SK-N-SH treated with all-trans-retinoic acid at 6 μM for 48 hours (cell line): ENCODE measurements at regions not wholly inside any gene's neighbourhood (a gene's known extent, or its start where the extent isn't known, plus 50 kb on each side); places are given as distances from the start of the nearest gene placed in this dataset.

Experiments
- ARNTL ChIP-seq: fragments of 450-650 bp; formaldehyde crosslinking; IDR thresholded peaks from 2 replicates; pipeline ENCODE4 v1.5.0; 2020; ENCODE audit warnings: low read depth, mild to moderate bottlenecking, moderate library complexity, borderline replicate concordance
- OSR1 ChIP-seq: fragments of 250-450 bp; sonication (Bioruptor Pico); IDR thresholded peaks from 2 replicates; pipeline ENCODE4 v1.8.0; 2022; ENCODE audit warnings: moderate library complexity, mild to moderate bottlenecking, inconsistent platforms
- PPARA ChIP-seq: fragments of 250-450 bp; sonication (Bioruptor Pico); IDR thresholded peaks from 2 replicates; pipeline ENCODE4 v1.5.0; 2020; ENCODE audit warnings: mild to moderate bottlenecking, borderline replicate concordance
- RARB ChIP-seq: fragments of 250-450 bp; sonication (Bioruptor Pico); IDR thresholded peaks from 2 replicates; pipeline ENCODE4 v1.8.0; 2021; ENCODE audit warnings: mild to moderate bottlenecking, moderate library complexity
- TCF4 ChIP-seq: fragments of 250-450 bp; sonication (Bioruptor Pico); IDR thresholded peaks from 2 replicates; pipeline ENCODE4 v1.8.0; 2021; ENCODE audit warnings: mild to moderate bottlenecking, moderate library complexity, borderline replicate concordance
- ZNF565 ChIP-seq: fragments of 450-650 bp; formaldehyde crosslinking; conservative IDR thresholded peaks from 2 replicates; pipeline ENCODE4 v1.5.0; 2020; ENCODE audit warnings: low read depth, mild to moderate bottlenecking, moderate library complexity
- ZNF8 ChIP-seq: fragments of 450-650 bp; formaldehyde crosslinking; IDR thresholded peaks from 2 replicates; pipeline ENCODE4 v1.5.0; 2020; ENCODE audit warnings: mild to moderate bottlenecking, moderate library complexity
- TF ChIP-seq, protein P1 (sequence below): fragments of 250-450 bp; sonication (Bioruptor Pico); IDR thresholded peaks from 2 replicates; pipeline ENCODE4 v1.5.1; 2020; ENCODE audit warnings: low read depth, mild to moderate bottlenecking, moderate library complexity
- TF ChIP-seq, protein P2 (sequence below): fragments of 250-450 bp; sonication (Bioruptor Pico); IDR thresholded peaks from 2 replicates; pipeline ENCODE4 v1.8.0; 2020; ENCODE audit warnings: mild to moderate bottlenecking, moderate library complexity, borderline replicate concordance
- TF ChIP-seq, protein P3 (sequence below): fragments of 250-450 bp; sonication (Bioruptor Pico); IDR thresholded peaks from 2 replicates; pipeline ENCODE4 v1.5.0; 2020; ENCODE audit warnings: mild to moderate bottlenecking, moderate library complexity

DNA sequence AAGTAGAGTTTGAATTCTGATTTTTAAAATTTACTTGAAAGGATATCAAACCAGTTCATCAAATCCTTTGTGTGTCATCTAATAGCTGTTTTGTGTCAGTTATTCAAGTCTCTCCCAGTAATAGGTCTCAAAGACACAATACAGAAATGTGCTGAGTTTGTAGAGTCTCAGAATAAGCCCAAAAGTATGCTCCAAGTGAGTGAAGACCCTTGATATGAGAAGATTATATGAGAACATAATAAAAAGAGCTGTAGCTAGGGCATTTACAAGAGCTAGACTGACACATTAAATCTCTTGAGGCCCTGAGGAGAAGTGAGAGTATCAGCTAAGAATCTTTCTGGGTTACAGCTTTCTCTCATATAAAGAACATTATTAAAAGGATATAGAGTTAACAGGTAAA is 721.0 kb upstream of the ARRDC3 start:
- TF ChIP-seq, protein P1, sequence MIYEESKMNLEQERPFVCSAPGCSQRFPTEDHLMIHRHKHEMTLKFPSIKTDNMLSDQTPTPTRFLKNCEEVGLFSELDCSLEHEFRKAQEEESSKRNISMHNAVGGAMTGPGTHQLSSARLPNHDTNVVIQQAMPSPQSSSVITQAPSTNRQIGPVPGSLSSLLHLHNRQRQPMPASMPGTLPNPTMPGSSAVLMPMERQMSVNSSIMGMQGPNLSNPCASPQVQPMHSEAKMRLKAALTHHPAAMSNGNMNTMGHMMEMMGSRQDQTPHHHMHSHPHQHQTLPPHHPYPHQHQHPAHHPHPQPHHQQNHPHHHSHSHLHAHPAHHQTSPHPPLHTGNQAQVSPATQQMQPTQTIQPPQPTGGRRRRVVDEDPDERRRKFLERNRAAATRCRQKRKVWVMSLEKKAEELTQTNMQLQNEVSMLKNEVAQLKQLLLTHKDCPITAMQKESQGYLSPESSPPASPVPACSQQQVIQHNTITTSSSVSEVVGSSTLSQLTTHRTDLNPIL (CRISPR knock-in tag), result no peak
- TF ChIP-seq RARB (CRISPR knock-in tag) (no peak), ARNTL (no peak), TCF4 (CRISPR knock-in tag) (no peak), ZNF565 (CRISPR knock-in tag) (no peak), PPARA (no peak), ZNF8 (CRISPR knock-in tag) (no peak), OSR1 (no peak)
- TF ChIP-seq, protein P2, sequence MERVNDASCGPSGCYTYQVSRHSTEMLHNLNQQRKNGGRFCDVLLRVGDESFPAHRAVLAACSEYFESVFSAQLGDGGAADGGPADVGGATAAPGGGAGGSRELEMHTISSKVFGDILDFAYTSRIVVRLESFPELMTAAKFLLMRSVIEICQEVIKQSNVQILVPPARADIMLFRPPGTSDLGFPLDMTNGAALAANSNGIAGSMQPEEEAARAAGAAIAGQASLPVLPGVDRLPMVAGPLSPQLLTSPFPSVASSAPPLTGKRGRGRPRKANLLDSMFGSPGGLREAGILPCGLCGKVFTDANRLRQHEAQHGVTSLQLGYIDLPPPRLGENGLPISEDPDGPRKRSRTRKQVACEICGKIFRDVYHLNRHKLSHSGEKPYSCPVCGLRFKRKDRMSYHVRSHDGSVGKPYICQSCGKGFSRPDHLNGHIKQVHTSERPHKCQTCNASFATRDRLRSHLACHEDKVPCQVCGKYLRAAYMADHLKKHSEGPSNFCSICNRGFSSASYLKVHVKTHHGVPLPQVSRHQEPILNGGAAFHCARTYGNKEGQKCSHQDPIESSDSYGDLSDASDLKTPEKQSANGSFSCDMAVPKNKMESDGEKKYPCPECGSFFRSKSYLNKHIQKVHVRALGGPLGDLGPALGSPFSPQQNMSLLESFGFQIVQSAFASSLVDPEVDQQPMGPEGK (CRISPR knock-in tag), result no peak
- TF ChIP-seq, protein P3, sequence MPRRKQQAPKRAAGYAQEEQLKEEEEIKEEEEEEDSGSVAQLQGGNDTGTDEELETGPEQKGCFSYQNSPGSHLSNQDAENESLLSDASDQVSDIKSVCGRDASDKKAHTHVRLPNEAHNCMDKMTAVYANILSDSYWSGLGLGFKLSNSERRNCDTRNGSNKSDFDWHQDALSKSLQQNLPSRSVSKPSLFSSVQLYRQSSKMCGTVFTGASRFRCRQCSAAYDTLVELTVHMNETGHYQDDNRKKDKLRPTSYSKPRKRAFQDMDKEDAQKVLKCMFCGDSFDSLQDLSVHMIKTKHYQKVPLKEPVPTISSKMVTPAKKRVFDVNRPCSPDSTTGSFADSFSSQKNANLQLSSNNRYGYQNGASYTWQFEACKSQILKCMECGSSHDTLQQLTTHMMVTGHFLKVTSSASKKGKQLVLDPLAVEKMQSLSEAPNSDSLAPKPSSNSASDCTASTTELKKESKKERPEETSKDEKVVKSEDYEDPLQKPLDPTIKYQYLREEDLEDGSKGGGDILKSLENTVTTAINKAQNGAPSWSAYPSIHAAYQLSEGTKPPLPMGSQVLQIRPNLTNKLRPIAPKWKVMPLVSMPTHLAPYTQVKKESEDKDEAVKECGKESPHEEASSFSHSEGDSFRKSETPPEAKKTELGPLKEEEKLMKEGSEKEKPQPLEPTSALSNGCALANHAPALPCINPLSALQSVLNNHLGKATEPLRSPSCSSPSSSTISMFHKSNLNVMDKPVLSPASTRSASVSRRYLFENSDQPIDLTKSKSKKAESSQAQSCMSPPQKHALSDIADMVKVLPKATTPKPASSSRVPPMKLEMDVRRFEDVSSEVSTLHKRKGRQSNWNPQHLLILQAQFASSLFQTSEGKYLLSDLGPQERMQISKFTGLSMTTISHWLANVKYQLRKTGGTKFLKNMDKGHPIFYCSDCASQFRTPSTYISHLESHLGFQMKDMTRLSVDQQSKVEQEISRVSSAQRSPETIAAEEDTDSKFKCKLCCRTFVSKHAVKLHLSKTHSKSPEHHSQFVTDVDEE (CRISPR knock-in tag), result no peak
